ENCODE measurements at regions not wholly inside any gene's neighbourhood (a gene's known extent, or its start where the extent isn't known, plus 50 kb on each side); places are given as distances from the start of the nearest gene placed in this dataset.

DNA sequence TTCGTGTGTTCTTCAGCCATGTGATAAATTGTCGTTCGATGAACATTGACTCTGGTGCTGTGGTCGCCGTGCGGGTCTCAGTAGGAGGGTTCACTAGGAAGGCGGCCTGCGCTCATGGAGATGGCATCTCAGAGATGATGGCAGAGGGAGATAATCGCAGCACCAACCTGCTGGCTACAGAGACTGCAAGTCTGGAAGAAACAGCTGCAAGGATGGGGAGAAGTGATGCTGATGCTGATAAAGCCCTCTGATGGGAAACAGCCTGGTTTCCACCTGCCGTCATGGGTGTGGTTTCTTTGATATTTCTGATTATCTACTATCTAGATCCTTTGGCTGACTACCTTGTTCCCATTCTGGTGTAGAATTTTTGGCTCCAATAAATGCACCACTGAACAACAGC, 130.5 kb upstream of the ANKRD30A start:
- H2BK12ac ChIP-seq (ENCODE audit: low read depth, low read length) = no peak overlapping the region
- no peak overlapping the region for H3K4me2 ChIP-seq (ENCODE audit: insufficient read depth in 1 of 2, low read depth in 2 of 2, low read length in 2 of 2)
- no peaks in the 10 kb centered on the region for H3K36me3 ChIP-seq (ENCODE audit: control insufficient read depth in 2 of 4, insufficient read depth in 4 of 4, low read length in 3 of 4)
- no peaks in the 10 kb centered on the region for H3K27me3 ChIP-seq (replicated peaks in 1 of 4; ENCODE audit: control insufficient read depth in 3 of 4, extremely low read depth in 1 of 4, insufficient read depth in 3 of 4, low read length in 3 of 4)
- H3K18ac ChIP-seq (ENCODE audit: extremely low read depth, low read length) = no peak overlapping the region
- H3K4me3 ChIP-seq (ENCODE audit: extremely low read depth in 1 of 4, insufficient read depth in 2 of 4, low read depth in 3 of 4, low read length in 4 of 4) = no peak overlapping the region
- H4K91ac ChIP-seq (replicated peaks; ENCODE audit: insufficient read length, low read length) = no peak overlapping the region
- H2BK120ac ChIP-seq (replicated peaks; ENCODE audit: low read depth, low read length) = no peak overlapping the region
- no peaks in the 10 kb centered on the region for H3K4me1 ChIP-seq (replicated peaks in 1 of 4; ENCODE audit: control insufficient read depth in 3 of 4, insufficient read depth in 4 of 4, low read length in 3 of 4)
- no peak overlapping the region for H2AK5ac ChIP-seq (ENCODE audit: low read depth, low read length)
- FAIRE-seq (no peak), DNase-seq (ENCODE audit: low read depth in 1 of 2, low spot score in 2 of 2) (no peak)
- WGBS, 2 experiments (ENCODE audit: extremely low coverage in 1 of 2, insufficient coverage in 1 of 2, insufficient read length in 1 of 2, insufficient replicate concordance in 2 of 2, low coverage in 1 of 2, low lambda C conversion rate in 2 of 2, missing lambda C conversion rate in 1 of 2) = 89% methylated on average over 10 of the region's 10 CpGs; no CpG with 5 or more reads in 1 of the 2 experiments
- ChIA-PET POLR2A (ENCODE audit: partially characterized antibody) (no interaction called here), CTCF (ENCODE audit: partially characterized antibody) (no interaction called here)
- peaks cover 55 to 56% of the 10 kb centered on the region in 2 experiments for H3K9me3 ChIP-seq (ENCODE audit: insufficient read depth in 2 of 2, low read depth in 1 of 2, low read length in 1 of 2)
- H3K27ac ChIP-seq (ENCODE audit: low read depth, low read length) = no peak overlapping the region
- no peak overlapping the region for H2BK5ac ChIP-seq (ENCODE audit: low read depth, low read length)
- no peak overlapping the region for H3K14ac ChIP-seq (ENCODE audit: insufficient read length)
- no peak overlapping the region for H2BK20ac ChIP-seq (ENCODE audit: low read length)
- H2AFZ ChIP-seq (ENCODE audit: low read length) = no peak overlapping the region
- H3K79me2 ChIP-seq (ENCODE audit: control insufficient read depth in 1 of 2, insufficient read depth in 2 of 2, low read length in 2 of 2) = no peaks in the 10 kb centered on the region
- no peak overlapping the region for H3K23ac ChIP-seq (ENCODE audit: insufficient read length)
- H2BK15ac ChIP-seq (ENCODE audit: low read length) = no peak overlapping the region
- TF ChIP-seq SUZ12 (IDR thresholded peaks at IDR 0.05; ENCODE audit: low read length) (no peak), JUND (IDR thresholded peaks at IDR 0.05; ENCODE audit: low read length) (no peak), GTF2F1 (IDR thresholded peaks at IDR 0.05; ENCODE audit: borderline replicate concordance, low read depth, low read length) (no peak), RXRA (IDR thresholded peaks at IDR 0.05; ENCODE audit: insufficient read depth, low read depth, low read length) (no peak), EZH2 (IDR thresholded peaks at IDR 0.05; ENCODE audit: low read depth, low read length, severe bottlenecking) (no peak), HDAC2 (IDR thresholded peaks at IDR 0.05; ENCODE audit: borderline replicate concordance in 1 of 2, low read depth in 2 of 2, low read length in 2 of 2) (no peak), YY1 (IDR thresholded peaks at IDR 0.05; ENCODE audit: low read depth, low read length) (no peak), KDM1A (IDR thresholded peaks at IDR 0.05; ENCODE audit: borderline replicate concordance, low read length) (no peak), ASH2L (IDR thresholded peaks at IDR 0.05; ENCODE audit: low read length) (no peak), NRF1 (IDR thresholded peaks at IDR 0.05; ENCODE audit: low read depth, low read length) (no peak)
- TF ChIP-seq, protein P1, sequence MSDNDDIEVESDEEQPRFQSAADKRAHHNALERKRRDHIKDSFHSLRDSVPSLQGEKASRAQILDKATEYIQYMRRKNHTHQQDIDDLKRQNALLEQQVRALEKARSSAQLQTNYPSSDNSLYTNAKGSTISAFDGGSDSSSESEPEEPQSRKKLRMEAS (IDR thresholded peaks at IDR 0.05) = no peak
- H4K20me1 ChIP-seq (replicated peaks in 1 of 2; ENCODE audit: control insufficient read depth in 1 of 2, insufficient read depth in 2 of 2, low read length in 2 of 2) = no peaks in the 10 kb centered on the region
- no peak overlapping the region for H4K8ac ChIP-seq (ENCODE audit: extremely low read depth, insufficient read depth, low read length)
- no peaks in the 10 kb centered on the region for H3K79me1 ChIP-seq (ENCODE audit: low read depth, low read length)
- H4K5ac ChIP-seq (ENCODE audit: insufficient read length, low read depth, low read length) = no peak overlapping the region
- H3K56ac ChIP-seq (replicated peaks; ENCODE audit: insufficient read length, low read depth, low read length) = no peak overlapping the region
- no peak overlapping the region for H3K9ac ChIP-seq (replicated peaks in 1 of 4; ENCODE audit: extremely low read depth in 1 of 4, low read depth in 3 of 4, low read length in 3 of 4)
- H3K23me2 ChIP-seq (ENCODE audit: low read depth, low read length) = no peaks in the 10 kb centered on the region
- H3K4ac ChIP-seq (replicated peaks; ENCODE audit: insufficient read length, low read depth, low read length) = no peak overlapping the region
